Peyer's patch (tissue), 4 donors: ENCODE measurements at regions not wholly inside any gene's neighbourhood (a gene's known extent, or its start where the extent isn't known, plus 50 kb on each side); places are given as distances from the start of the nearest gene placed in this dataset.

ENCODE experiments used
- DNase-seq, 3 donors: peaks; one replicate each; pipeline ENCODE4 v3.0.0-alpha.2; 2017 to 2019
- H3K27ac ChIP-seq, 4 donors: fragments of 200-600 bp; sonication (generic); one replicate each; pipeline ENCODE4 v1.5.1; 2016 to 2019
- H3K27me3 ChIP-seq, 2 donors: fragments of 200-600 bp; sonication (generic); one replicate each; pipeline ENCODE4 v1.5.1; 2019
- H3K36me3 ChIP-seq, 3 donors: fragments of 200-600 bp; sonication (generic); one replicate each; pipeline ENCODE4 v1.5.1; 2016 to 2019
- H3K4me1 ChIP-seq, 4 donors: fragments of 200-600 bp; sonication (generic); one replicate each; pipeline ENCODE4 v1.5.1; 2016 to 2019
- H3K4me3 ChIP-seq, 4 donors: fragments of 200-600 bp; sonication (generic); 1 replicate in 3 of 4; 2 replicates in 1 of 4; pipeline ENCODE4 v1.5.1; 2016 to 2019; ENCODE audit warnings: mild to moderate bottlenecking in 1 of 4
- H3K9me3 ChIP-seq, 4 donors: fragments of 200-600 bp; sonication (generic); one replicate each; pipeline ENCODE4 v1.5.1; 2016 to 2019; ENCODE audit warnings: mild to moderate bottlenecking in 1 of 4
- POLR2A ChIP-seq, 2 donors: fragments of 450-650 bp; IDR thresholded peaks; one replicate each; pipeline ENCODE4 v1.5.1; 2017; ENCODE audit warnings: antibody characterized with exemption in 2 of 2, mild to moderate bottlenecking in 2 of 2, moderate library complexity in 2 of 2
- TF ChIP-seq, protein P1 (sequence below), 6 experiments: fragments of 450-650 bp in 4 of 6; fragments of 200-600 bp in 2 of 6; sonication (generic) in 1 of 6; IDR thresholded peaks; one replicate each; pipeline ENCODE4 v1.5.1; 2017 to 2019; ENCODE audit warnings: antibody characterized with exemption in 6 of 6, mild to moderate bottlenecking in 3 of 6, moderate library complexity in 1 of 6

DNA sequence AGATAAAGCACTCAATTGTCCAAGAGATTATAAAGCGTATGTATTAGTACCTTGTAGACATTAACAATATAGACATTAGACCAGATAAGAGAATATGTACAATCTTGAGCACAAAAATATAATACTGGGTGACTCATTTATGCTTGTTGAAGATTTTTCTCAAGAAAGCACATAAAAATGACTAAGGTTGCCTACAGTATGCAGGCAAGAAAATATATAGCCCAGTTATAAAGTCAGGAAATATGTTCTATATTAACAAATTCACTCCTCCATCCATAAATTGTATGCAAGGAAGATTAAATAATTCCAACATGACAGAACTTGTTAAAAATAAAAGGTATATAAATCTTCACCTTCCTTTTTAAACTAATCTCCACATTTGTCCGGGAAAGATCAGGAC, 356.4 kb upstream of the SLC39A10 start:
- no peak overlapping the region for H3K4me3 ChIP-seq

DNA sequence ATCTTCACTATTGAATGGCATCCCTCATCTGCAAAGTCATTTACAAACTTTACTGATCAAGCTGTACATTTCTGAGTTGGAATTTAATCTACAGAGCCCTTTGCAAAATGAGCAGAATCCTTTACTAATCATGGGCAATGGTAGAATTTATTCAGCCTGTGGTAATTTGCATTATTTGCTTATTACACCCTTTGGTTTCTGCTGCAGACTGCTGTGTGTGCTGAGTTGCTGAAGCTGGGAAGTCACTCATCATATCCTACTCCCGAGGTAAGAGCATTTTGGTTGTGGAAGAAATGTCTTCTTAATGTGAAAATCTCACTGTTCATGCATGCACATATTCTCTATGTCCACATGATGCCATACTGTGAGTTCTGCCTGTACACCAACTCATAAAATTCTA, 357.4 kb upstream of the SLC39A10 start:
- Histone ChIP-seq H3K4me1 (no peaks in the 10 kb centered on the region), H3K27ac (no peak overlapping the region), H3K36me3 (no peaks in the 10 kb centered on the region), H3K9me3 (no peaks in the 10 kb centered on the region), H3K27me3 (no peaks in the 10 kb centered on the region), H3K4me3 (no peak overlapping the region)
- TF ChIP-seq, protein P1, sequence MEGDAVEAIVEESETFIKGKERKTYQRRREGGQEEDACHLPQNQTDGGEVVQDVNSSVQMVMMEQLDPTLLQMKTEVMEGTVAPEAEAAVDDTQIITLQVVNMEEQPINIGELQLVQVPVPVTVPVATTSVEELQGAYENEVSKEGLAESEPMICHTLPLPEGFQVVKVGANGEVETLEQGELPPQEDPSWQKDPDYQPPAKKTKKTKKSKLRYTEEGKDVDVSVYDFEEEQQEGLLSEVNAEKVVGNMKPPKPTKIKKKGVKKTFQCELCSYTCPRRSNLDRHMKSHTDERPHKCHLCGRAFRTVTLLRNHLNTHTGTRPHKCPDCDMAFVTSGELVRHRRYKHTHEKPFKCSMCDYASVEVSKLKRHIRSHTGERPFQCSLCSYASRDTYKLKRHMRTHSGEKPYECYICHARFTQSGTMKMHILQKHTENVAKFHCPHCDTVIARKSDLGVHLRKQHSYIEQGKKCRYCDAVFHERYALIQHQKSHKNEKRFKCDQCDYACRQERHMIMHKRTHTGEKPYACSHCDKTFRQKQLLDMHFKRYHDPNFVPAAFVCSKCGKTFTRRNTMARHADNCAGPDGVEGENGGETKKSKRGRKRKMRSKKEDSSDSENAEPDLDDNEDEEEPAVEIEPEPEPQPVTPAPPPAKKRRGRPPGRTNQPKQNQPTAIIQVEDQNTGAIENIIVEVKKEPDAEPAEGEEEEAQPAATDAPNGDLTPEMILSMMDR (IDR thresholded peaks at IDR 0.05), result no peak
- no peak for TF ChIP-seq POLR2A (IDR thresholded peaks at IDR 0.05)
- no peak for DNase-seq

More for the DNA sequence above, 356.4 kb upstream of the SLC39A10 start:
- Histone ChIP-seq H3K27me3 (no peaks in the 10 kb centered on the region), H3K36me3 (no peaks in the 10 kb centered on the region), H3K4me1 (no peaks in the 10 kb centered on the region), H3K27ac (no peak overlapping the region), H3K9me3 (no peaks in the 10 kb centered on the region)
- no peak for DNase-seq
- TF ChIP-seq, protein P1 (IDR thresholded peaks at IDR 0.05), result no peak
- no peak for TF ChIP-seq POLR2A (IDR thresholded peaks at IDR 0.05)

DNA sequence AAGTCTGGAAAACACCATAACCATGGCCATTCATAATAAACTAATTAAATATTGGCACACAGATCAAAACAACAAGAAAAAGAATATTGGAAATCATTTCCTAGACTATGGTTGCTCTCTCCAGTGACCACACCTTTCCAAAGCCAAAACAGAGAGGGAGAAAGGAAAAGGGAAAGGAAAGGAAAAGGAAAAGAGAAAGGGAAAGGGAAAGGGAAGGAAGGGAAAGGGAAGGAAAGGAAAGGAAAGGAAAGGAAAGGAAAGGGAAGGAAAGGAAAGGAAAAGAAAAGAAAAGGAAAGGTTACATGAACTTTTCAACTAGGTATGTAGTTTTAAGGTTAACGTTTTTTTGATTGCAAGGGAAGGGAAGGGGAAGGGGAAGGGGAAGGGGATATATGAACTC, 360.5 kb upstream of the SLC39A10 start:
- H3K36me3 ChIP-seq, result no peaks in the 10 kb centered on the region
- H3K27ac ChIP-seq, result no peak overlapping the region
- H3K27me3 ChIP-seq, result no peaks in the 10 kb centered on the region
- H3K4me1 ChIP-seq, result no peaks in the 10 kb centered on the region
- no peaks in the 10 kb centered on the region for H3K9me3 ChIP-seq
- no peak for DNase-seq
- TF ChIP-seq, protein P1 (IDR thresholded peaks at IDR 0.05), result no peak
- TF ChIP-seq POLR2A (IDR thresholded peaks at IDR 0.05), result no peak
- no peak overlapping the region for H3K4me3 ChIP-seq

DNA sequence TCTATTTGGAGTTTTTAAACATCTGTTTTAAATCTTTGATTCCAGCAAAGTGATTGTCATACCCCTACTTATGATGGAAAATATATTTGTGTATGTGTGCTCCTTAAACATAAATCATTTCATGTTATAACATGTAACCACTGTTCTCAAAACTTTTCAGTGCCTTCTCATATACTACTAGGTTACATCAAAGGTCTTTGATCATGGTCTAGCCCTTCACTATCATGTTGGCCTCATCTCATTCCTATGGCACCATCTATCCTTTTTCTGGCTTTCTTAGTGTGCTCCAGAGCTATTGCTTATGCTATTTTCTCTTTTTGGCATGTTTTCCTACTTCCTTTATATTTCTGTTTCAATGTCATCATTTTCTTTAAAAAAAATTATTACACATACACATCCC, 367.9 kb upstream of the SLC39A10 start:
- no peaks in the 10 kb centered on the region for H3K9me3 ChIP-seq
- no peaks in the 10 kb centered on the region for H3K36me3 ChIP-seq
- DNase-seq, result no peak
- H3K27me3 ChIP-seq, result no peaks in the 10 kb centered on the region
- H3K27ac ChIP-seq, result no peak overlapping the region
- H3K4me1 ChIP-seq, result no peaks in the 10 kb centered on the region
- TF ChIP-seq, protein P1 (IDR thresholded peaks at IDR 0.05), result no peak
- no peak for TF ChIP-seq POLR2A (IDR thresholded peaks at IDR 0.05)
- no peak overlapping the region for H3K4me3 ChIP-seq

DNA sequence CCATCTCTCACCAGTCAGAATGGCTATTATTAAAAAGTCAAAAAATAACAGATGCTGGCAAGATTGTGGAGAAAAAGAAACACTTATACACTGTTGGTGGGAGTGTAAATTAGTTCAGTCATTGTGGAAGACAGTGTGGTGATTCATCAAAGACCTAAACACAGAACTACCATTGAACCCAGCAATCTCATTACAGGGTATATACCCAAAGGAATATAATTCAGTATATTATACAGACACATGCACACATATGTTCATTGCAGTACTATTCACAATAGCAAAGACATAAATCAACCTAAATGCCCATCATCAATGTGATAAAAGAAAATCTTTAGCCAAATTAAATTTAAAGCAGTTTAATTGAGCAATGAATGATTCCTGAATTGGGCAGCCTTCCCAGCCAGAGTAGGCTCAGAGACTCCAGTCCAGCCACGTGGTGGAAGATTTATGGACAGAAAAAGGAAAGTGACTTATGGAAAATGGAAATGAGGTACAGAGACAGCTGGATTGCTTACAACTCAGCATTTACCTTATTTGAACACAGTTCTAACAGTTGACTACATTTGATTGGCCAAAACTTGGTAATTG, 377.1 kb upstream of the SLC39A10 start:
- no peaks in the 10 kb centered on the region for H3K4me1 ChIP-seq
- H3K27ac ChIP-seq, result no peak overlapping the region
- no peaks in the 10 kb centered on the region for H3K27me3 ChIP-seq
- TF ChIP-seq POLR2A (IDR thresholded peaks at IDR 0.05), result no peak
- TF ChIP-seq, protein P1 (IDR thresholded peaks at IDR 0.05), result no peak
- H3K4me3 ChIP-seq, result no peak overlapping the region
- no peaks in the 10 kb centered on the region for H3K9me3 ChIP-seq
- H3K36me3 ChIP-seq, result no peaks in the 10 kb centered on the region
- no peak for DNase-seq
